ENCODE measurements at regions not wholly inside any gene's neighbourhood (a gene's known extent, or its start where the extent isn't known, plus 50 kb on each side); places are given as distances from the start of the nearest gene placed in this dataset.

GRCh38 chr10:129390147-129390546, 76.9 kb upstream of the MGMT start:
- TF ChIP-seq CTCF (IDR thresholded peaks at IDR 0.05; ENCODE audit: insufficient read depth, low read length, poor library complexity, severe bottlenecking): no peak
- DNase-seq (ENCODE audit: extremely low read depth, insufficient read length): no peak
- Histone ChIP-seq H3K36me3 (ENCODE audit: control insufficient read depth, insufficient read depth, low read length) (no peaks in the 10 kb centered on the region), H3K4me3 (replicated peaks; ENCODE audit: low read depth, low read length) (no peak overlapping the region), H3K27me3 (replicated peaks; ENCODE audit: control insufficient read depth, insufficient read depth, low read length) (no peaks in the 10 kb centered on the region)

- Histone ChIP-seq H3K27me3 (replicated peaks; ENCODE audit: control insufficient read depth, insufficient read depth, low read length) (no peaks in the 10 kb centered on the region), H3K36me3 (ENCODE audit: control insufficient read depth, insufficient read depth, low read length) (no peaks in the 10 kb centered on the region), H3K4me3 (replicated peaks; ENCODE audit: low read depth, low read length) (no peak overlapping the region)
- TF ChIP-seq CTCF (IDR thresholded peaks at IDR 0.05; ENCODE audit: insufficient read depth, low read length, poor library complexity, severe bottlenecking): no peak
- no peak for DNase-seq (ENCODE audit: extremely low read depth, insufficient read length)
Measured at GRCh38 chr10:129390726-129391125, 76.3 kb upstream of the MGMT start.

GRCh38 chr10:129391464-129391863, 75.6 kb upstream of the MGMT start:
- Histone ChIP-seq H3K4me3 (replicated peaks; ENCODE audit: low read depth, low read length) (no peak overlapping the region), H3K27me3 (replicated peaks; ENCODE audit: control insufficient read depth, insufficient read depth, low read length) (no peaks in the 10 kb centered on the region), H3K36me3 (ENCODE audit: control insufficient read depth, insufficient read depth, low read length) (no peaks in the 10 kb centered on the region)
- no peak for TF ChIP-seq CTCF (IDR thresholded peaks at IDR 0.05; ENCODE audit: insufficient read depth, low read length, poor library complexity, severe bottlenecking)
- DNase-seq (ENCODE audit: extremely low read depth, insufficient read length): no peak

- DNase-seq (ENCODE audit: extremely low read depth, insufficient read length): no peak
- no peaks in the 10 kb centered on the region for H3K36me3 ChIP-seq (ENCODE audit: control insufficient read depth, insufficient read depth, low read length)
- H3K4me3 ChIP-seq (replicated peaks; ENCODE audit: low read depth, low read length): no peak overlapping the region
- TF ChIP-seq CTCF (IDR thresholded peaks at IDR 0.05; ENCODE audit: insufficient read depth, low read length, poor library complexity, severe bottlenecking): no peak
- no peaks in the 10 kb centered on the region for H3K27me3 ChIP-seq (replicated peaks; ENCODE audit: control insufficient read depth, insufficient read depth, low read length)
Measured at GRCh38 chr10:129392855-129393254, 74.2 kb upstream of the MGMT start.

GRCh38 chr10:129393812-129394211, 73.2 kb upstream of the MGMT start:
- no peak overlapping the region for H3K4me3 ChIP-seq (replicated peaks; ENCODE audit: low read depth, low read length)
- TF ChIP-seq CTCF (IDR thresholded peaks at IDR 0.05; ENCODE audit: insufficient read depth, low read length, poor library complexity, severe bottlenecking): no peak
- no peaks in the 10 kb centered on the region for H3K27me3 ChIP-seq (replicated peaks; ENCODE audit: control insufficient read depth, insufficient read depth, low read length)
- DNase-seq (ENCODE audit: extremely low read depth, insufficient read length): no peak
- no peaks in the 10 kb centered on the region for H3K36me3 ChIP-seq (ENCODE audit: control insufficient read depth, insufficient read depth, low read length)

All from GM06990 (cell line).